Endothelial cell of umbilical vein (primary cell): ENCODE measurements at regions not wholly inside any gene's neighbourhood (a gene's known extent, or its start where the extent isn't known, plus 50 kb on each side); places are given as distances from the start of the nearest gene placed in this dataset.

ENCODE experiments used
- BruUV-seq: library from RNA; stranded (reverse); fragments of 400-500 nt; replicated peaks from 2 replicates; lab custom pipeline; 2021; lab: Mats Ljungman, UMichigan
- CTCF ChIA-PET: fragments of 300-600, 350-600 bp; sonication (Branson Sonifier 250); formaldehyde crosslinking; loops from one replicate; lab custom pipeline; 2021; ENCODE audit warnings: antibody characterized with exemption, inconsistent platforms; lab: Charles Lee
- POLR2A ChIA-PET: fragments of 300-600, 350-600 bp; sonication (Branson Sonifier 250); formaldehyde crosslinking; loops from one replicate; lab custom pipeline; 2021; ENCODE audit warnings: antibody characterized with exemption, inconsistent platforms; lab: Charles Lee
- DNase-seq: peaks from one replicate; pipeline ENCODE4 v3.0.0-alpha.2; 2011; ENCODE audit warnings: low read depth, low spot score
- FAIRE-seq: peaks from 2 replicates; lab custom pipeline; 2011; peaks lifted over from hg19 to GRCh38; lab: Jason Lieb, UNC
- H2AFZ ChIP-seq: 2 replicates; pipeline ENCODE4 v1.6.0; 2012; ENCODE audit warnings: low read depth, low read length, control low read depth, inconsistent platforms
- H3K27ac ChIP-seq: 2 replicates; pipeline ENCODE4 v1.5.1; 2011; ENCODE audit warnings: low read depth, mild to moderate bottlenecking, control low read depth, low read length, moderate library complexity; ENCODE audit not compliant: insufficient read depth
- H3K27me3 ChIP-seq, 2 experiments: 2 replicates each; pipeline versions ENCODE4 v1.6.0 to v1.6.1; 2011; ENCODE audit warnings: low read length in 2 of 2, mixed read lengths in 1 of 2; ENCODE audit not compliant: control insufficient read depth in 2 of 2, insufficient read depth in 2 of 2
- H3K36me3 ChIP-seq, 2 experiments: 2 replicates in 1 of 2; 3 replicates in 1 of 2; pipeline ENCODE4 v1.5.1; 2011; ENCODE audit warnings: low read length in 2 of 2, mild to moderate bottlenecking in 1 of 2, moderate library complexity in 1 of 2; ENCODE audit not compliant: control insufficient read depth in 2 of 2, insufficient read depth in 2 of 2; ENCODE audit errors: extremely low read depth in 1 of 2
- H3K4me1 ChIP-seq: 3 replicates; pipeline ENCODE4 v1.5.1; 2011; ENCODE audit warnings: mild to moderate bottlenecking, low read length; ENCODE audit not compliant: control insufficient read depth, insufficient read depth; ENCODE audit errors: extremely low read depth
- H3K4me2 ChIP-seq: 2 replicates; pipeline ENCODE4 v1.6.1; 2011; ENCODE audit warnings: low read length, control low read depth, mixed read lengths; ENCODE audit not compliant: insufficient read depth
- H3K4me3 ChIP-seq, 3 experiments: fragments of 200-600 bp in 1 of 3; sonication (generic), shearing (Covaris generic) in 1 of 3; replicated peaks in 1 of 3; 2 replicates each; pipeline ENCODE4 v1.5.1; 2011 to 2016; ENCODE audit warnings: control low read depth in 3 of 3, low read length in 3 of 3, mild to moderate bottlenecking in 2 of 3, inconsistent platforms in 1 of 3, low read depth in 1 of 3, moderate library complexity in 1 of 3; ENCODE audit not compliant: insufficient read depth in 1 of 3
- H3K79me2 ChIP-seq: 2 replicates; pipeline ENCODE4 v1.6.0; 2012; ENCODE audit warnings: low read length, inconsistent platforms; ENCODE audit not compliant: control insufficient read depth, insufficient read depth
- H3K9ac ChIP-seq: replicated peaks from 2 replicates; pipeline ENCODE3; 2011; ENCODE audit warnings: low read length, control low read depth; ENCODE audit not compliant: insufficient read depth; ENCODE audit errors: extremely low read depth
- H3K9me1 ChIP-seq: replicated peaks from 3 replicates; pipeline ENCODE4 v1.6.0; 2011; ENCODE audit warnings: mild to moderate bottlenecking, low read length; ENCODE audit not compliant: control insufficient read depth, insufficient read depth; ENCODE audit errors: extremely low read depth
- H3K9me3 ChIP-seq: replicated peaks from 2 replicates; pipeline ENCODE4 v1.5.1; 2012; ENCODE audit warnings: low read length, inconsistent platforms; ENCODE audit not compliant: control insufficient read depth, insufficient read depth
- H4K20me1 ChIP-seq: replicated peaks from 2 replicates; pipeline ENCODE3; 2011; ENCODE audit warnings: mild to moderate bottlenecking, low read length; ENCODE audit not compliant: control insufficient read depth, insufficient read depth; ENCODE audit errors: extremely low read depth
- CTCF ChIP-seq, 2 donors: IDR thresholded peaks; 1 replicate in 1 of 2; 2 replicates in 1 of 2; pipeline ENCODE4 v1.5.1; 2011; ENCODE audit warnings: low read length in 2 of 2, mild to moderate bottlenecking in 2 of 2, moderate library complexity in 2 of 2, control low read depth in 1 of 2, inconsistent platforms in 1 of 2, low read depth in 1 of 2; ENCODE audit not compliant: insufficient read depth in 1 of 2; ENCODE audit errors: extremely low read depth in 1 of 2
- FOS ChIP-seq: IDR thresholded peaks from 2 replicates; pipeline ENCODE4 v1.6.1; 2011; ENCODE audit warnings: mild to moderate bottlenecking, low read length, moderate library complexity, borderline replicate concordance; ENCODE audit not compliant: insufficient read depth
- GATA2 ChIP-seq: IDR thresholded peaks from 2 replicates; pipeline ENCODE4 v1.7.0; 2011; ENCODE audit warnings: low read depth, mild to moderate bottlenecking, moderate library complexity, mixed read lengths, low read length; ENCODE audit not compliant: insufficient read length, insufficient read depth
- MAX ChIP-seq: IDR thresholded peaks from 2 replicates; pipeline ENCODE4 v1.6.1; 2011; ENCODE audit not compliant: insufficient read depth, insufficient read length
- POLR2A ChIP-seq: IDR thresholded peaks from 2 replicates; pipeline ENCODE4 v1.6.1; 2012; ENCODE audit warnings: low read depth, mild to moderate bottlenecking, control low read depth, low read length
- POLR2AphosphoS5 ChIP-seq: IDR thresholded peaks from 2 replicates; pipeline ENCODE4 v1.6.1; 2012; ENCODE audit warnings: low read depth, mild to moderate bottlenecking, control low read depth, low read length, moderate library complexity; ENCODE audit not compliant: insufficient read depth
- dilution Hi-C: fragments of 300-500 bp; cut with MboI; formaldehyde crosslinking; loops from one replicate; pipeline ENCODE4 v1.15.0; 2019; ENCODE audit warnings: low sequenced_read_pairs; ENCODE audit not compliant: extremely low pct_ligation_motif_present
- intact Hi-C: fragments of 100-400 bp; cut with micrococcal nuclease; formaldehyde crosslinking; loops from one replicate; pipeline ENCODE4 v1.10.0; 2022

GRCh38 chr11:70523384-70524095, 125.2 kb downstream of the CTTN start:
- TF ChIP-seq GATA2, result no peak
- ChIA-PET CTCF (no interaction called here), POLR2A (no interaction called here)
- Histone ChIP-seq H3K9me3 (no peaks in the 10 kb centered on the region), H3K27ac (no peak overlapping the region), H3K4me2 (no peak overlapping the region), H3K79me2 (no peaks in the 10 kb centered on the region), H3K27me3 (no peaks in the 10 kb centered on the region), H3K9ac (no peak overlapping the region), H4K20me1 (no peaks in the 10 kb centered on the region), H3K9me1 (no peaks in the 10 kb centered on the region), H2AFZ (no peak overlapping the region), H3K4me3 (no peak overlapping the region), H3K4me1 (no peaks in the 10 kb centered on the region), H3K36me3 (no peaks in the 10 kb centered on the region)
- no peak for DNase-seq
- no peak for FAIRE-seq
- intact Hi-C loops (no loop called here), dilution Hi-C loops (no loop called here)
- BruUV-seq, result no TSS peak

GRCh38 chr11:70524096-70524922, 126.0 kb downstream of the CTTN start:
- Histone ChIP-seq H3K4me1 (no peaks in the 10 kb centered on the region), H3K27ac (no peak overlapping the region), H2AFZ (no peak overlapping the region), H3K9ac (no peak overlapping the region), H3K4me2 (no peak overlapping the region), H3K4me3 (no peak overlapping the region), H3K9me1 (no peaks in the 10 kb centered on the region), H3K27me3 (no peaks in the 10 kb centered on the region), H3K9me3 (no peaks in the 10 kb centered on the region), H3K36me3 (no peaks in the 10 kb centered on the region), H4K20me1 (no peaks in the 10 kb centered on the region), H3K79me2 (no peaks in the 10 kb centered on the region)
- intact Hi-C loops (no loop called here), dilution Hi-C loops (no loop called here)
- FAIRE-seq (no peak), DNase-seq (no peak)
- POLR2A ChIA-PET, result no interaction called here
- TF ChIP-seq POLR2A, result no peak
- TF ChIP-seq MAX, result no peak
- no peak for TF ChIP-seq FOS
- no peak for TF ChIP-seq CTCF (IDR thresholded peaks at IDR 0.05; ENCODE audit: extremely low read depth in 1 of 2, insufficient read depth in 1 of 2, low read depth in 1 of 2, low read length in 2 of 2)
- TF ChIP-seq GATA2, result no peak
- TF ChIP-seq POLR2AphosphoS5, result no peak
- no TSS peak for BruUV-seq
- CTCF ChIA-PET, result no interaction called here
